ENCODE measurements at regions not wholly inside any gene's neighbourhood (a gene's known extent, or its start where the extent isn't known, plus 50 kb on each side); places are given as distances from the start of the nearest gene placed in this dataset.
"Not testable (repeated sequence)": the region's sequence is repeated elsewhere in the genome, so short reads cannot be mapped to it uniquely, and the experiment has no call there.

DNA sequence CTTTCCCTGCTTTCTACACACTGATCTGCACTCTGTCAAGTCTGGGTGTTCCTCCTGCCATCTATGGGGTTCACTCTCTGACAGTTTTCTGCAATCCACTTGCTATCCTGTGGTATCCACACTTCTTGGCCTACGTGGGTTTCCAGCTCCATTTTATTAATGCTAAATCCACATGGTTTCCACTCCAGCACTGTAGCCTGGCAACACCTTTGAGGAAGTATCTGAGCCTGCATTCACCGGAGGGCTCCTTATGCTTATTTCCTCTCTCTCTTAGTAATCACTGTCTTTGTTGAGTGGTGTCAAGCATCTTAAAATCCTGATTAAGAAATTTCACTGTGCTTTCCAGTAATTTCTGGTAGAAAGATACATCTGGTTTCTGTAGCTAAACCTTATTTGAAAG, 703.7 kb downstream of the TMEM121 start:
- TF ChIP-seq YY1 (IDR thresholded peaks at IDR 0.05) (no peak), RXRA (IDR thresholded peaks at IDR 0.05) (no peak), SP1 (IDR thresholded peaks at IDR 0.05) (no peak), EGR1 (IDR thresholded peaks at IDR 0.05; ENCODE audit: low read depth in 2 of 2) (no peak), NR2F2 (IDR thresholded peaks at IDR 0.05) (no peak), TAF1 (conservative IDR thresholded peaks at IDR 0.05) (no peak), GABPA (IDR thresholded peaks at IDR 0.05 in 1 of 2, conservative IDR thresholded peaks at IDR 0.05 in 1 of 2) (no peak), ATF3 (IDR thresholded peaks at IDR 0.05) (no peak), HNF4A (conservative IDR thresholded peaks at IDR 0.05) (no peak), RAD21 (IDR thresholded peaks at IDR 0.05) (no peak), FOXA2 (IDR thresholded peaks at IDR 0.05) (no peak), JUND (IDR thresholded peaks at IDR 0.05) (no peak), REST (IDR thresholded peaks at IDR 0.05) (no peak), FOXA1 (IDR thresholded peaks at IDR 0.05) (no peak), HNF4G (IDR thresholded peaks at IDR 0.05) (no peak)
- TF ChIP-seq, protein P1, sequence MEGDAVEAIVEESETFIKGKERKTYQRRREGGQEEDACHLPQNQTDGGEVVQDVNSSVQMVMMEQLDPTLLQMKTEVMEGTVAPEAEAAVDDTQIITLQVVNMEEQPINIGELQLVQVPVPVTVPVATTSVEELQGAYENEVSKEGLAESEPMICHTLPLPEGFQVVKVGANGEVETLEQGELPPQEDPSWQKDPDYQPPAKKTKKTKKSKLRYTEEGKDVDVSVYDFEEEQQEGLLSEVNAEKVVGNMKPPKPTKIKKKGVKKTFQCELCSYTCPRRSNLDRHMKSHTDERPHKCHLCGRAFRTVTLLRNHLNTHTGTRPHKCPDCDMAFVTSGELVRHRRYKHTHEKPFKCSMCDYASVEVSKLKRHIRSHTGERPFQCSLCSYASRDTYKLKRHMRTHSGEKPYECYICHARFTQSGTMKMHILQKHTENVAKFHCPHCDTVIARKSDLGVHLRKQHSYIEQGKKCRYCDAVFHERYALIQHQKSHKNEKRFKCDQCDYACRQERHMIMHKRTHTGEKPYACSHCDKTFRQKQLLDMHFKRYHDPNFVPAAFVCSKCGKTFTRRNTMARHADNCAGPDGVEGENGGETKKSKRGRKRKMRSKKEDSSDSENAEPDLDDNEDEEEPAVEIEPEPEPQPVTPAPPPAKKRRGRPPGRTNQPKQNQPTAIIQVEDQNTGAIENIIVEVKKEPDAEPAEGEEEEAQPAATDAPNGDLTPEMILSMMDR (IDR thresholded peaks at IDR 0.05; ENCODE audit: low read depth, low read length, missing input control): no peak
- TF ChIP-seq, protein P2, sequence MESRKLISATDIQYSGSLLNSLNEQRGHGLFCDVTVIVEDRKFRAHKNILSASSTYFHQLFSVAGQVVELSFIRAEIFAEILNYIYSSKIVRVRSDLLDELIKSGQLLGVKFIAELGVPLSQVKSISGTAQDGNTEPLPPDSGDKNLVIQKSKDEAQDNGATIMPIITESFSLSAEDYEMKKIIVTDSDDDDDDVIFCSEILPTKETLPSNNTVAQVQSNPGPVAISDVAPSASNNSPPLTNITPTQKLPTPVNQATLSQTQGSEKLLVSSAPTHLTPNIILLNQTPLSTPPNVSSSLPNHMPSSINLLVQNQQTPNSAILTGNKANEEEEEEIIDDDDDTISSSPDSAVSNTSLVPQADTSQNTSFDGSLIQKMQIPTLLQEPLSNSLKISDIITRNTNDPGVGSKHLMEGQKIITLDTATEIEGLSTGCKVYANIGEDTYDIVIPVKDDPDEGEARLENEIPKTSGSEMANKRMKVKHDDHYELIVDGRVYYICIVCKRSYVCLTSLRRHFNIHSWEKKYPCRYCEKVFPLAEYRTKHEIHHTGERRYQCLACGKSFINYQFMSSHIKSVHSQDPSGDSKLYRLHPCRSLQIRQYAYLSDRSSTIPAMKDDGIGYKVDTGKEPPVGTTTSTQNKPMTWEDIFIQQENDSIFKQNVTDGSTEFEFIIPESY (IDR thresholded peaks at IDR 0.05): no peak
- TF ChIP-seq, protein P3, sequence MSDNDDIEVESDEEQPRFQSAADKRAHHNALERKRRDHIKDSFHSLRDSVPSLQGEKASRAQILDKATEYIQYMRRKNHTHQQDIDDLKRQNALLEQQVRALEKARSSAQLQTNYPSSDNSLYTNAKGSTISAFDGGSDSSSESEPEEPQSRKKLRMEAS (IDR thresholded peaks at IDR 0.05): no peak

GRCh38 chr14:106233191-106233590, 706.8 kb downstream of the TMEM121 start:
- DNase-seq (ENCODE audit: low spot score); H3K27me3 ChIP-seq (ENCODE audit: control insufficient read depth in 4 of 4, insufficient read depth in 4 of 4, low read length in 3 of 4); H3K36me3 ChIP-seq (ENCODE audit: control insufficient read depth in 4 of 4, insufficient read depth in 3 of 4, low read depth in 1 of 4, low read length in 3 of 4); H3K9ac ChIP-seq (ENCODE audit: low read depth in 1 of 2, low read length in 2 of 2); H3K4me1 ChIP-seq (ENCODE audit: control insufficient read depth in 4 of 4, insufficient read depth in 4 of 4, low read length in 3 of 4); H3K9me3 ChIP-seq (ENCODE audit: control insufficient read depth in 4 of 4, low read length in 3 of 4); H3K4me3 ChIP-seq (ENCODE audit: low read depth in 1 of 3, low read length in 3 of 3); H3K27ac ChIP-seq (ENCODE audit: low read depth in 1 of 2, low read length in 2 of 2): not testable (repeated sequence)
- WGBS: 26% methylated on average over 3 of the region's 3 CpGs

More for the DNA sequence above, 703.7 kb downstream of the TMEM121 start:
- Histone ChIP-seq H3K27ac (ENCODE audit: low read depth in 1 of 2, low read length in 2 of 2) (no peak overlapping the region), H3K4me3 (ENCODE audit: low read depth in 1 of 3, low read length in 3 of 3) (no peak overlapping the region), H3K9me3 (ENCODE audit: control insufficient read depth in 4 of 4, low read length in 3 of 4) (no peaks in the 10 kb centered on the region), H3K9ac (ENCODE audit: low read depth in 1 of 2, low read length in 2 of 2) (no peak overlapping the region), H3K36me3 (ENCODE audit: control insufficient read depth in 4 of 4, insufficient read depth in 3 of 4, low read depth in 1 of 4, low read length in 3 of 4) (no peaks in the 10 kb centered on the region), H3K4me1 (ENCODE audit: control insufficient read depth in 4 of 4, insufficient read depth in 4 of 4, low read length in 3 of 4) (no peaks in the 10 kb centered on the region), H3K27me3 (ENCODE audit: control insufficient read depth in 4 of 4, insufficient read depth in 4 of 4, low read length in 3 of 4) (peaks cover 0 to 4% (median 2%) of the 10 kb centered on the region in 4 donors)
- WGBS: 40% methylated on average over 2 of the region's 2 CpGs
- DNase-seq (ENCODE audit: low spot score): no peak

- not testable (repeated sequence) for H3K4me3 ChIP-seq (ENCODE audit: low read depth in 1 of 3, low read length in 3 of 3); H3K36me3 ChIP-seq (ENCODE audit: control insufficient read depth in 4 of 4, insufficient read depth in 3 of 4, low read depth in 1 of 4, low read length in 3 of 4); H3K4me1 ChIP-seq (ENCODE audit: control insufficient read depth in 4 of 4, insufficient read depth in 4 of 4, low read length in 3 of 4); H3K9me3 ChIP-seq (ENCODE audit: control insufficient read depth in 4 of 4, low read length in 3 of 4); H3K9ac ChIP-seq (ENCODE audit: low read depth in 1 of 2, low read length in 2 of 2); H3K27me3 ChIP-seq (ENCODE audit: control insufficient read depth in 4 of 4, insufficient read depth in 4 of 4, low read length in 3 of 4); DNase-seq (ENCODE audit: low spot score); H3K27ac ChIP-seq (ENCODE audit: low read depth in 1 of 2, low read length in 2 of 2)
- 40% methylated on average over 15 of the region's 17 CpGs for WGBS
These were observed 708.3 kb downstream of the TMEM121 start for GRCh38 chr14:106234525-106235254.
